DMS153 (cell line): ENCODE measurements at regions not wholly inside any gene's neighbourhood (a gene's known extent, or its start where the extent isn't known, plus 50 kb on each side); places are given as distances from the start of the nearest gene placed in this dataset.

Experiments
- DNase-seq: peaks from one replicate; lab custom pipeline; 2025; lab: John Stamatoyannopoulos, UW

DNA sequence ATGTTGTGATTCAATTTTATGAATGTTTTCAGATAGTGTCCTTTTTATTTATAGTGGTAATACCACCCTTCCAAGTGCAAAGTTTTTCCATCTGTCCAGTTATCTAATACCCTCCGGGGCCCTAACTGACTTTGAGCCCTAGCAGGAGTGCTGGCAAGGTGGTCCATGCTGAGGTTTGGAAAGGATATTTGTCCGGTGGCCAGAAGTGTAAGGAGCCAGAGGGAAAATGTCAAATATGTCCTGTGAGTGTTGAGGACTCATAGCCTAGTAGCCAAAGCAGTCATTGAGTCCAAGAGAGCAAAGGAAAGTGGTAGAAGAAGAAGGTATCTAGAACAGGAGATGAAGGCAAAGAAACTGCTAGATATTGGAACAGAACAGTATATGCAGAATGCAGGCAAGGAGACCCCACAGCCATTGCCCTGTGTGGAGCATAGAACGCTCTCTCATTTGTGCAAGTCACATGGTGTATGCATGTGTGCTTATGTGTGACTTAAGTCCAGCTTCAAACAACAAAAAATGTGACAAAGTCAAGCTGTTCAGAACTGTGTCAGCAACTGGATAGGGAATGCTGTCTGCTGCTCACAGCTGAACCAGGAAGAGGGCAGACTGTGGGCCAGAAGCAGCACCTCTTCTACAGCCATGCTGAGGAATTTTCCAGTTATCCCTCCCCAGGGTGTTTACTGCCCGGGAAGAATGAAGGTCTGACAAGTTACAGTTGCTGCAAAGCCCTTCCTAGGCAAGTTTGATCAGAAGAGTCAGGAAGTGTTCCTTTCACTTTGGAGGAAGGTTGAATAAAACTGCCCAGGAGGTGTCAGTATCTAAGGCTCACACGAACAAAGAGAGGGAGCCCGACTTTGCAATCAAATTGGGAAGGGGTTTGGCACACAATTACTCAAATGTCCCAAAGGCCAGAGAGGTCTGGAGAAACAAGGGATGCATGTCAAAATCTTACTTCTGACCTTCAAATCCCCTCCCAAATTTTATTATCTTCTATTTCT is 463.3 kb upstream of the DMAC1 start:
- no peak for DNase-seq

DNA sequence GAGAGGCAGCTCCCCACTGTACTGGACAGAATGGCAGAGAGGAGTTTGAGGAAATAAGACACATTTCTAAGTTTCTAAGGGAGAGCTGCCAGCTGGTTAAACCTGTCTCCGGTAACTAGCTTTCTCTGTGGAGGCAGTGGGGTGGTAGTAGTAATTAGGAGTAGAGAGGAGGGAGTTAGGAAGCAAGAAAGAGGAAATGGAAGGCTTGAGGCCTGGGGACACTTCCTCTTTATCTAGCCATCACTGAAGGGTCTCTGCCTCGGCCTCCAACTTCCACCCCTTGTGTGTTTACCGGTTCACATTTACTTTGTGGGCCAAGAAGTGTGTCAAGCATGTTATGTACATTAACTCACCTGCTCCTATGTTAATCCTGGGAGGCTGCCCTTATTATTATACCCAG is 462.2 kb upstream of the DMAC1 start:
- DNase-seq: no peak

- no peak for DNase-seq
These were observed 459.4 kb upstream of the DMAC1 start for GRCh38 chr9:8259028-8259427.

DNA sequence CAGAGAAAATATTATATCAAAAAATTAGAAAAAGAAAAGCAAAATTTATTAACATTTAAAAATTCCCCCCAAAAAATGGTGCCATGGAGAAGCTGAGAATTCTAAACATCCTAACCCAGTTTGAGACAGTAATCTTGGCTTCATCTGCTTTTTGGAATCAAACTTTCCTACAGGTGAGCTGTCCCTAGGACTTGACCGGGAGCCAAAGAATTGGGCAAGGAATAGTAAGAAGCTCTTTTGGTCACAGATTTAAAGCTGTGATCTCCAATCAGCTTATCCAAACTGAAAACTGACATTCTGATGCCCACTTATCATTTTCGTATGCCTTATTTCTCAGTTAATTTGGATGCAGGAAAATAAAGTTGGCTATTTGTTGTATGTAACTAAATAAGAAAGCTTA is 457.3 kb upstream of the DMAC1 start:
- no peak for DNase-seq

GRCh38 chr9:8255850-8256249 is 456.3 kb upstream of the DMAC1 start:
- no peak for DNase-seq

- no peak for DNase-seq
These were observed 455.0 kb upstream of the DMAC1 start for GRCh38 chr9:8254541-8254940.

GRCh38 chr9:8252445-8252844 is 452.9 kb upstream of the DMAC1 start:
- DNase-seq: no peak

GRCh38 chr9:8251566-8251965 is 452.0 kb upstream of the DMAC1 start:
- DNase-seq: no peak

GRCh38 chr9:8244505-8245092 is 445.0 kb upstream of the DMAC1 start:
- no peak for DNase-seq

GRCh38 chr9:8241201-8241600 is 441.6 kb upstream of the DMAC1 start:
- no peak for DNase-seq

DNA sequence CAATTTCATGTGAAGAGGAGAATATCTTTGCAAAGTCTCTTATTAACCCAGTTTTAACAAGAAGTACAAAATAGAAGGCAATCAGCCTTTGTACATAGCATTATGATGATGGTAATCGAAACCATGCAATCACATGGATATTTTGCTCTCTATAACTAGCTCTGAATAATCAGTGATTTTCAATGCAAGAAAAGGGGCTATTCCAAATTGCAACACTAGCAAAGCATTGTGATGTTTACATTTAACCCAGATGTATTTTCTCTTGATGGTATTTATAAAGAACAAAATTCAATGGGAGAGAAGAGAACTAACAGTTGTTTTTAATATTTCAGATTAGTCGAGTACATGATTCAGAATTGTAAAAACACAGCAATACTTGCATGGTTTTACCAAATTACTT is 437.5 kb upstream of the DMAC1 start:
- no peak for DNase-seq

GRCh38 chr9:8235489-8235888 is 435.9 kb upstream of the DMAC1 start:
- no peak for DNase-seq

- no peak for DNase-seq
These were observed 434.7 kb upstream of the DMAC1 start for GRCh38 chr9:8234316-8234715.

DNA sequence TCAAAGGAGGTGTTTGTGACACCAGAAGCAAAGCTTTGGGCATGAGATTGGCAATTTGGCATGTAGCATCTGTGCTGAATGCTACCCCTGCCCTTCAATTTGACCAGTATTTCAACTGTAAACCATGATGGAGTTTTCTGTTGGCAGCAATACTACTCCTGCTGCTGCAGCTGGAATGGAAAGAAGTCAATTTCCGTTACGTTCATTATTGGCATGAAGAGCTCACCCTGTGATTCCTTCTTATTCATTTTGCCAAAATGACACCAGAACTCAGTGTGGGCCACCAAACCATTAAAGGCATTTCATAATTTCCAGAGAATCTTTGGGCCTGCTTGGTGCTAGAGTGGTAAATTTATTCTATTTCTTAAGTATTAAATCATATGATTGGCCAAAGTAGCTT is 433.1 kb upstream of the DMAC1 start:
- no peak for DNase-seq

DNA sequence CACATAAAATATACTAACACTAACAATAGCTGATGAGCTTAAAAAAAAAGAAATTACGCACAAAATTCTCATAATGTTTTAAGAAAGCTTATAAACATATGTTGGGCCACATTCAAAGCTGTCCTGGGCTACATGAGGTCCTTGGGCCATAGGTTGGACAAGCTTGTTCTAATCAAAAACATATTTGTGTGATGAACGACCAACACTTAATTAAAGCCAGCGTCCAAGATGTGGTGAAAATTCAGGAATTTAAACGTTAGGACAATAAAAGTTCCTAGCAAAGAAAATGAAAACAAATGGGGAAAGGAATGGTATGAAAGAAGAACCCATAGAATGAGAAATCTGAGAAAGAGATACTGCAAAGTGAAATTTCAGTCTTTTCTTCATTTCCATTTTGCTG is 429.6 kb upstream of the DMAC1 start:
- no peak for DNase-seq

- no peak for DNase-seq
These were observed 424.8 kb upstream of the DMAC1 start for GRCh38 chr9:8224381-8224801.

DNA sequence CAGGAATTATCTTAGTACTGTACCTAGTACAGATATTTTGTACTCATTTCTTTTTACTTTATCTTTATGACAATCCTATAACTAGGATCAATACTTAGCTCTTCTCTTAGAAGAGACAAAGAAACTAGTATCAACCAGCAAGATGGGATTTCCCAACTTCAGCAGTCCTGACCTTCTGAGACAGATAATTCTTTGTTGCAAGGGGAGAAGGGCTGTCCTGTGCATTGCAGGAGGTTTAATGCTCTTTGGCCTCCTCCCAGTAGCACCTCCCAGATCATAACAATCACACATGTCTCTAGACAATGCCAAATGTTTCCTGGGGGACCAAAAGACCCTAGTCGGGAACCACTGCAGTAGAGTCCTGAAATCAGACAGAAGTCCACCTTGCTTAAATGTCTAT is 424.3 kb upstream of the DMAC1 start:
- no peak for DNase-seq

GRCh38 chr9:8221462-8221861 is 421.9 kb upstream of the DMAC1 start:
- DNase-seq: no peak

DNA sequence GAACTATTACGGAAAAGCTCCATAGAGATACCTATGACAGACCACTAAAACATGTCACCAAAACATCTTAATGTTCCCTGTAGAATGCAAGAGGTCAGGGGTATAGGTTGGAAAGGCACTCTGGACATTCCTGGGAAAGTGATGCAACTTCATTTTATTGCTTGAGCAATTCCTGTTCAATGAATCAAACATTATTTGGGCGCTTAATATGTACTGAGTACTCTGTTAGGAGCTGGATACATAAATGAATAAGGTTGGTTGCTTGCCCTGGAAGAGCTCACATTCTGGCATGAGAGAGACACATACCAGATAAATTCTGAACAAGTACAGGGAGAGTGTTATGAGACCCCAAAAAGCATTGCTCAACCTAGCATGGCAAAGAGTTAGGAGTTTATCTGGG is 408.9 kb upstream of the DMAC1 start:
- DNase-seq: no peak

GRCh38 chr9:8207596-8207995 is 408.0 kb upstream of the DMAC1 start:
- DNase-seq: no peak

DNA sequence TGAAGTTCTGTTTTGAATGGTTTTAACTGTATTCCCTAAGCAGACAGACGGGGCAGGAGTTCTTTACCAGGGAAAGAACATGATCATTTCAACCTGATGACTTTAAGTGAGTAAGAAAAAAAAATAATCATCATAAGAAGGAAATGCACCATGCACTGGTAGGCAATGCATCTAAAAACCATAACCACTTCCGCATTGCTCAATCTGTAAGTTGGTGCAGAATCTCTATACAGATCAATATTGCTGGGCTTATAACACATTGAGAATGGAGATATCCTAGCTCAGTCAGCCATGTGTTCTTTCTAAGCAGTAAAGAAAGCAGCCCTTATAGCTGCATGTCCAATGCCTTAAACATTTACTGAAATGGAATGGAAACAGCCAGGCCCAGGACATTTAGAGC is 407.1 kb upstream of the DMAC1 start:
- no peak for DNase-seq

DNA sequence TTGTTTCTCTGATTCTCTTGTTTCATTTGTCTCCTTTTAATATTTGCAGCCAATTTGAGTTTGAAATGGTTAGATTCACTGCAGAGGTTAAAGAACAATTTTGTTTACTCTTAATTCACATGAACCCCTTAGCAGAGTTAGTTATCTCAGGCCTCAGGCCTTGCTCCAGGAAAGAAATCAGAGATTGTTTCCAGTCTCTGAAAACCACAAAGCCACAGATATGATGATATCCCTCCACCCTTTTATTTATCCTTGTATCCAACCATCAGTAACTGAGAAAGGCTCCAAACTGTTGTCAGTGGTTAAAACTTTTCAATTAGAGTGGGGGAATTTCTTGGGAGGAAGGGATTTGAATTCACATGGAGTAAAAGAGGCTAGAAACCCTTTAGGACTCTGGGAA is 406.0 kb upstream of the DMAC1 start:
- DNase-seq: no peak

- no peak for DNase-seq
These were observed 390.3 kb upstream of the DMAC1 start for GRCh38 chr9:8189881-8190280.
